CD4-positive, CD25-positive, alpha-beta regulatory T cell (primary cell): ENCODE measurements at regions not wholly inside any gene's neighbourhood (a gene's known extent, or its start where the extent isn't known, plus 50 kb on each side); places are given as distances from the start of the nearest gene placed in this dataset.

ENCODE experiments used
- ATAC-seq, 2 donors: fragments of 150-1000 bp; cut with Tn5 transposase; one replicate each; pipeline ENCODE4 v1.10.0; 2021; ENCODE audit warnings: low read depth in 2 of 2, moderate number of reproducible peaks in 2 of 2, moderate library complexity in 1 of 2
- DNase-seq, 3 donors: peaks; one replicate each; pipeline versions ENCODE4 v3.0.0 to v3.0.0-alpha.2; 2012 to 2022; ENCODE audit warnings: mixed read lengths in 1 of 3
- H3K27ac ChIP-seq: one replicate; pipeline ENCODE4 v1.7.0; 2013; ENCODE audit warnings: mild to moderate bottlenecking, low read length; ENCODE audit not compliant: insufficient read depth, poor library complexity, severe bottlenecking
- H3K27me3 ChIP-seq: one replicate; pipeline ENCODE4 v1.7.0; 2013; ENCODE audit warnings: low read length; ENCODE audit not compliant: control insufficient read depth, insufficient read depth
- H3K36me3 ChIP-seq: one replicate; pipeline ENCODE4 v1.7.0; 2013; ENCODE audit warnings: mild to moderate bottlenecking, low read length, moderate library complexity; ENCODE audit not compliant: control insufficient read depth, insufficient read depth
- H3K4me1 ChIP-seq: 2 replicates; pipeline ENCODE4 v1.7.0; 2013; ENCODE audit warnings: mild to moderate bottlenecking, low read length; ENCODE audit not compliant: insufficient read depth, control insufficient read depth, poor library complexity, severe bottlenecking
- H3K4me3 ChIP-seq: one replicate; pipeline ENCODE4 v1.7.0; 2013; ENCODE audit warnings: low read depth, mild to moderate bottlenecking, low read length, moderate library complexity
- H3K9me3 ChIP-seq, 2 experiments: 1 replicate in 1 of 2; 2 replicates in 1 of 2; pipeline ENCODE4 v1.7.0; 2013; ENCODE audit warnings: low read length in 2 of 2, mild to moderate bottlenecking in 1 of 2, moderate library complexity in 1 of 2; ENCODE audit not compliant: control insufficient read depth in 2 of 2
- H3K27ac Mint-ChIP-seq, 3 donors: one replicate each; pipeline ENCODE4 v1.8.0; 2020 to 2022; ENCODE audit warnings: mild to moderate bottlenecking in 3 of 3, mixed read lengths in 3 of 3, moderate library complexity in 2 of 3
- H3K27me3 Mint-ChIP-seq: one replicate; pipeline ENCODE4 v1.8.0; 2022; ENCODE audit warnings: mild to moderate bottlenecking, mixed read lengths
- H3K36me3 Mint-ChIP-seq: one replicate; pipeline ENCODE4 v1.8.0; 2020; ENCODE audit warnings: mixed read lengths
- H3K4me1 Mint-ChIP-seq, 4 donors: one replicate each; pipeline ENCODE4 v1.8.0; 2020 to 2022; ENCODE audit warnings: mixed read lengths in 4 of 4, mild to moderate bottlenecking in 1 of 4
- H3K4me3 Mint-ChIP-seq, 4 donors: one replicate each; pipeline ENCODE4 v1.8.0; 2020 to 2022; ENCODE audit warnings: mild to moderate bottlenecking in 4 of 4, mixed read lengths in 4 of 4, moderate library complexity in 3 of 4
- H3K9me3 Mint-ChIP-seq, 7 donors: one replicate each; pipeline ENCODE4 v1.8.0; 2020 to 2022; ENCODE audit warnings: mixed read lengths in 7 of 7, mild to moderate bottlenecking in 3 of 7, moderate library complexity in 2 of 7

DNA sequence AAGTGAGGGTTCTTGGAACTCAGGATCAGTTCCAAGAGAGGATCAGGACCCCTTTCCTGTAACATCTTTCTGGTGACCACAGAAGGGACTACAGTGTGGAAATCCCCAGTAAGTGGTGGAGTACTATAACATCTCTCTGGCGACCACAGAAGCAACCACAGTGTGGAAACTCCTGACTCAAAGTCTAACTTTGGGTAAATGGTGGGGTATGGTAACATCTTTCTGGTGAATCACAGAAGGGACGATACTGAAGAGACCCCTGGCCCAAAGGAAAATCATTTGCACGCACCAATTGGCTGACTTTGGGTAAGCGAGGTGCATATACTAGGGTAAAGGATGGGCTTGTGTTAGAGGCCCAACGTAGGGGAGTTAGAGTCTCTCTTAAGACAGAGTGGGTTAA, 56.3 kb upstream of the GULP1 start:
- no peaks in the 10 kb centered on the region for H3K27me3 ChIP-seq
- H3K27ac ChIP-seq = no peak overlapping the region
- H3K9me3 ChIP-seq = peaks cover 0 to 11% of the 10 kb centered on the region in 2 experiments
- DNase-seq (no peak), ATAC-seq (no peak)
- peaks cover 1 to 18% (median 7%) of the 10 kb centered on the region in 7 donors for H3K9me3 Mint-ChIP-seq
- H3K27ac Mint-ChIP-seq = no peak overlapping the region
- no peaks in the 10 kb centered on the region for H3K36me3 Mint-ChIP-seq
- no peaks in the 10 kb centered on the region for H3K4me1 ChIP-seq
- H3K27me3 Mint-ChIP-seq = no peaks in the 10 kb centered on the region
- no peak overlapping the region for H3K4me3 Mint-ChIP-seq
- H3K4me3 ChIP-seq = no peak overlapping the region
- no peaks in the 10 kb centered on the region for H3K36me3 ChIP-seq
- H3K4me1 Mint-ChIP-seq = no peaks in the 10 kb centered on the region

DNA sequence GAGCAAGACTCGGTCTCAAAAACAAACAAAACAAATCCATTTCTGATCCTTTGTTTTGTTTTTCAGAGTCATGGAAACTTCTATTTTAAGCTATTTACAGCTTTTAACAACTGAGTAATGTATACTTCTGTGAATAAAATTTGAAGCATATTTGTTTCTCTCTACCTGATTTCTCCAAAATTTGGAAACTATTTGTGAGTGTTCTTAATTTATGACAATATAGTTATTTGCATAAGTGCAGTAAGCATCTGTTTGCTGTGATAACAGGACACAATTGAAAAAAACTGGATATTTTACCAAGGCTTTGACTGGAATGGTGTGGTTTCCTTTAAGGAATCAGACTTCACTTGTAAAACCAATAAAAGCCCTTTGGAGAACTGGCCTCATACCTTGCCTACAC, 53.3 kb upstream of the GULP1 start:
- Mint-ChIP-seq H3K4me3 (no peak overlapping the region), H3K9me3 (peaks cover 0 to 18% (median 7%) of the 10 kb centered on the region in 7 donors), H3K4me1 (no peaks in the 10 kb centered on the region), H3K27ac (no peak overlapping the region), H3K27me3 (no peaks in the 10 kb centered on the region), H3K36me3 (no peaks in the 10 kb centered on the region)
- Histone ChIP-seq H3K4me3 (no peak overlapping the region), H3K36me3 (no peaks in the 10 kb centered on the region), H3K27me3 (no peaks in the 10 kb centered on the region), H3K4me1 (no peaks in the 10 kb centered on the region), H3K27ac (no peak overlapping the region), H3K9me3 (peaks cover 0 to 11% of the 10 kb centered on the region in 2 experiments)
- DNase-seq = no peak
- ATAC-seq = no peak
